OCI-LY3 (cell line): ENCODE measurements at regions not wholly inside any gene's neighbourhood (a gene's known extent, or its start where the extent isn't known, plus 50 kb on each side); places are given as distances from the start of the nearest gene placed in this dataset.

Source experiments
- H2AFZ ChIP-seq: fragments of 200-600, 300-600 bp; shearing (Covaris generic); 2 replicates; pipeline ENCODE4 v1.6.0; 2014; ENCODE audit warnings: antibody characterized with exemption, low read depth, low read length
- H3K27ac ChIP-seq: fragments of 200-600, 300-600 bp; sonication (generic); 2 replicates; pipeline ENCODE4 v1.5.1; 2014; ENCODE audit warnings: mild to moderate bottlenecking, low read length, moderate library complexity, mixed read lengths
- H3K27me3 ChIP-seq: fragments of 200-600, 300-600 bp; sonication (generic); 2 replicates; pipeline ENCODE4 v1.6.1; 2014; ENCODE audit warnings: low read depth, low read length, mixed read lengths
- H3K36me3 ChIP-seq: fragments of 200-600, 300-600 bp; sonication (generic); replicated peaks from 2 replicates; pipeline ENCODE3; 2014; ENCODE audit warnings: low read depth, low read length, mixed read lengths
- H3K4me1 ChIP-seq: fragments of 300-600, 200-600 bp; sonication (generic); 2 replicates; pipeline ENCODE4 v1.6.1; 2014; ENCODE audit warnings: low read length, mixed read lengths
- H3K4me2 ChIP-seq: fragments of 200-600, 300-600 bp; sonication (generic); 2 replicates; pipeline ENCODE4 v1.6.1; 2014; ENCODE audit warnings: low read length, mixed read lengths
- H3K4me3 ChIP-seq: fragments of 300-600, 200-600 bp; sonication (generic); 2 replicates; pipeline ENCODE4 v1.5.1; 2014; ENCODE audit warnings: antibody characterized with exemption, mild to moderate bottlenecking, low read length, moderate library complexity
- H3K79me2 ChIP-seq: fragments of 300-600, 200-600 bp; shearing (Covaris generic); 2 replicates; pipeline ENCODE4 v1.6.1; 2014; ENCODE audit warnings: mild to moderate bottlenecking, low read length, mixed read lengths
- H3K9ac ChIP-seq: fragments of 300-600, 200-600 bp; shearing (Covaris generic); 2 replicates; pipeline ENCODE4 v1.6.0; 2014; ENCODE audit warnings: mild to moderate bottlenecking, low read length, moderate library complexity
- H3K9me3 ChIP-seq: fragments of 200-600, 300-600 bp; shearing (Covaris generic); 2 replicates; pipeline ENCODE4 v1.6.1; 2014; ENCODE audit warnings: low read length, mixed read lengths; ENCODE audit not compliant: insufficient read depth
- H4K20me1 ChIP-seq: fragments of 200-600, 300-600 bp; sonication (generic); 2 replicates; pipeline ENCODE4 v1.6.1; 2016; ENCODE audit warnings: low read length, mixed read lengths; ENCODE audit not compliant: insufficient read depth
- CTCF ChIP-seq: fragments of 200-600, 300-600 bp; sonication (generic); IDR thresholded peaks from 2 replicates; pipeline ENCODE4 v1.5.1; 2014; ENCODE audit warnings: antibody characterized with exemption, low read length, low read depth
- EZH2phosphoT487 ChIP-seq: fragments of 200-600 bp; shearing (Covaris generic); IDR thresholded peaks from 2 replicates; pipeline ENCODE4 v1.6.1; 2018; ENCODE audit warnings: antibody characterized with exemption, mixed run types, low read depth

- Histone ChIP-seq H3K4me3 (no peak overlapping the region), H3K9ac (no peak overlapping the region), H3K27me3 (no peaks in the 10 kb centered on the region), H3K9me3 (no peaks in the 10 kb centered on the region), H2AFZ (no peak overlapping the region), H3K36me3 (no peaks in the 10 kb centered on the region), H3K27ac (no peak overlapping the region), H3K79me2 (no peaks in the 10 kb centered on the region), H4K20me1 (no peaks in the 10 kb centered on the region), H3K4me1 (no peaks in the 10 kb centered on the region), H3K4me2 (no peak overlapping the region)
- TF ChIP-seq CTCF (no peak), EZH2phosphoT487 (no peak)
Measured at GRCh38 chr5:162842727-162843126, 594.7 kb upstream of the CCNG1 start.

DNA sequence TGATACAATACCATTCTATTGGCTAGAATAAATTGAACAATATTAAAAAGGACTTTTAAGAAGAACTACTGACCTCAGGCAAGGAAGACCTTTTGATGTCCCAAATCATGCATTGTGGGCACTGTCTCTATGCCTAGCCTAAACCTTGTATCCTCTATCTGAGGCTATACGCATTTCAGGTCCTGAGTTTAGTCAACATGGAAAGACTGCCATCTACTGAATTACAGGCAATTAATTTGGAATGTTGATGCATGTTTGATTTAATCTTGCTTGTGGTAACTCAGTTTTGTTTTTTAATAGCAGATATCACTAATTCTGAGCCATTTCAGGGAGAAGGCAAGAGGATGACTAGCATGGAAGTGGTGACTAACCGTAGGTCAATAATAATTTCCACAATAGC, 585.3 kb upstream of the CCNG1 start:
- no peaks in the 10 kb centered on the region for H3K9me3 ChIP-seq
- H3K27me3 ChIP-seq, result no peaks in the 10 kb centered on the region
- no peaks in the 10 kb centered on the region for H4K20me1 ChIP-seq
- no peaks in the 10 kb centered on the region for H3K4me1 ChIP-seq
- H3K4me2 ChIP-seq, result no peak overlapping the region
- H3K27ac ChIP-seq, result no peak overlapping the region
- no peaks in the 10 kb centered on the region for H3K79me2 ChIP-seq
- TF ChIP-seq EZH2phosphoT487 (no peak), CTCF (0 out of 2 replicates have a peak, but pooled peaks have one; percentile 32)
- no peak overlapping the region for H3K4me3 ChIP-seq
- H2AFZ ChIP-seq, result no peak overlapping the region
- no peaks in the 10 kb centered on the region for H3K36me3 ChIP-seq
- no peak overlapping the region for H3K9ac ChIP-seq

DNA sequence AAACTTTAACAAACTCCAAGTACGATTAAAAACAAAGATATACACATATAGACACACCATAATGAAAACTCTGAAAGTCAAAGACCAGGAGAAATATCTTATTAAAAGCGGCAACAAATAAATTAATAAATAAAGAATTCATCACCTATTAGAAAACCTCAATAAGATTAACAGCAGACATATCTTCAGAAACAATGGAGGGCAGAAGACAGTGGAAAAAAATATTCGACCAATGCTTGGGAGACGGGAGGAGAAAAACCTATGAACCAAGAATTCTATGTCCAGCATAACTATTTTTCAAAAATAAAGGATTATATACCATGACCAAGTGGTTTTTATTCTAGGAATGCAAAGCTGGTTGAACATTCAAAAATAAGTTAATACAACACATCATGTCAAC, 578.6 kb upstream of the CCNG1 start:
- TF ChIP-seq EZH2phosphoT487 (no peak), CTCF (no peak)
- no peaks in the 10 kb centered on the region for H4K20me1 ChIP-seq
- H3K27me3 ChIP-seq, result no peaks in the 10 kb centered on the region
- no peak overlapping the region for H3K4me3 ChIP-seq
- no peaks in the 10 kb centered on the region for H3K9me3 ChIP-seq
- H3K4me1 ChIP-seq, result no peaks in the 10 kb centered on the region
- H3K4me2 ChIP-seq, result no peak overlapping the region
- H3K9ac ChIP-seq, result no peak overlapping the region
- H3K27ac ChIP-seq, result no peak overlapping the region
- no peak overlapping the region for H2AFZ ChIP-seq
- H3K79me2 ChIP-seq, result no peaks in the 10 kb centered on the region
- no peaks in the 10 kb centered on the region for H3K36me3 ChIP-seq

- Histone ChIP-seq H3K79me2 (no peaks in the 10 kb centered on the region), H3K9me3 (no peaks in the 10 kb centered on the region), H3K36me3 (no peaks in the 10 kb centered on the region), H3K27ac (no peak overlapping the region), H3K27me3 (no peaks in the 10 kb centered on the region), H3K4me2 (no peak overlapping the region), H2AFZ (no peak overlapping the region), H3K9ac (no peak overlapping the region), H3K4me1 (no peaks in the 10 kb centered on the region), H4K20me1 (no peaks in the 10 kb centered on the region), H3K4me3 (no peak overlapping the region)
- no peak for TF ChIP-seq CTCF
Measured at GRCh38 chr5:162870966-162871365, 566.4 kb upstream of the CCNG1 start.
